Loucy (cell line): ENCODE measurements at regions not wholly inside any gene's neighbourhood (a gene's known extent, or its start where the extent isn't known, plus 50 kb on each side); places are given as distances from the start of the nearest gene placed in this dataset.
"Not testable (repeated sequence)": the region's sequence is repeated elsewhere in the genome, so short reads cannot be mapped to it uniquely, and the experiment has no call there.

ENCODE experiments used
- H2AFZ ChIP-seq: fragments of 200-600 bp; sonication (generic); 2 replicates; pipeline ENCODE4 v1.6.0; 2016; ENCODE audit warnings: antibody characterized with exemption, mild to moderate bottlenecking, low read length, moderate library complexity
- H3F3A ChIP-seq: fragments of 200-600 bp; 2 replicates; pipeline ENCODE4 v1.6.0; 2016; ENCODE audit warnings: antibody characterized with exemption, low read depth, mild to moderate bottlenecking
- H3K27me3 ChIP-seq: fragments of 200-600 bp; sonication (generic); 2 replicates; pipeline ENCODE4 v1.6.1; 2014; ENCODE audit warnings: low read length, mild to moderate bottlenecking; ENCODE audit not compliant: insufficient read depth, poor library complexity, severe bottlenecking
- H3K36me3 ChIP-seq: fragments of 200-600 bp; sonication (generic); 2 replicates; pipeline ENCODE4 v1.6.1; 2016; ENCODE audit warnings: low read length; ENCODE audit not compliant: insufficient read depth
- H3K4me1 ChIP-seq: fragments of 200-600 bp; sonication (generic); 2 replicates; pipeline ENCODE4 v1.5.1; 2014; ENCODE audit warnings: low read length, mild to moderate bottlenecking; ENCODE audit not compliant: insufficient read depth, poor library complexity, severe bottlenecking
- H3K4me2 ChIP-seq: fragments of 200-600 bp; sonication (generic); 2 replicates; pipeline ENCODE4 v1.6.0; 2014; ENCODE audit warnings: antibody characterized with exemption, low read length, low read depth, mild to moderate bottlenecking; ENCODE audit not compliant: poor library complexity, severe bottlenecking
- H3K4me3 ChIP-seq: fragments of 200-600 bp; sonication (generic); 2 replicates; pipeline ENCODE4 v1.5.1; 2014; ENCODE audit warnings: low read length, mild to moderate bottlenecking, mixed read lengths; ENCODE audit not compliant: poor library complexity, severe bottlenecking
- H3K79me2 ChIP-seq: fragments of 200-600 bp; sonication (generic); 2 replicates; pipeline ENCODE4 v1.6.1; 2014; ENCODE audit warnings: low read length; ENCODE audit not compliant: insufficient read depth
- H3K9ac ChIP-seq: fragments of 200-600 bp; sonication (generic); 2 replicates; pipeline ENCODE4 v1.6.0; 2014; ENCODE audit warnings: mild to moderate bottlenecking, low read depth, low read length, moderate library complexity; ENCODE audit not compliant: poor library complexity, severe bottlenecking
- H3K9me2 ChIP-seq: fragments of 200-600 bp; sonication (generic); replicated peaks from 2 replicates; pipeline ENCODE4 v1.6.1; 2016; ENCODE audit warnings: low read depth, low read length, mixed read lengths
- H3K9me3 ChIP-seq: fragments of 200-600 bp; sonication (generic); 2 replicates; pipeline ENCODE4 v1.6.1; 2014; ENCODE audit warnings: mild to moderate bottlenecking, antibody characterized with exemption, low read length, low read depth; ENCODE audit not compliant: insufficient read depth
- H4K20me1 ChIP-seq: fragments of 200-600 bp; sonication (generic); 2 replicates; pipeline ENCODE4 v1.6.0; 2014; ENCODE audit warnings: antibody characterized with exemption, low read length, mild to moderate bottlenecking; ENCODE audit not compliant: insufficient read depth, poor library complexity, severe bottlenecking
- EZH2phosphoT487 ChIP-seq: fragments of 200-600 bp; IDR thresholded peaks from 2 replicates; pipeline ENCODE4 v1.6.1; 2018; ENCODE audit warnings: antibody characterized with exemption, mild to moderate bottlenecking, moderate library complexity, borderline replicate concordance
- TF ChIP-seq, protein P1 (sequence below): fragments of 200-600 bp; sonication (generic); conservative IDR thresholded peaks from 2 replicates; pipeline ENCODE4 v1.5.1; 2014; ENCODE audit warnings: mild to moderate bottlenecking, antibody characterized with exemption, low read length

- no peak overlapping the region for H3K4me2 ChIP-seq
- no peaks in the 10 kb centered on the region for H3K27me3 ChIP-seq
- H3K36me3 ChIP-seq: no peaks in the 10 kb centered on the region
- 0 out of 2 replicates have a peak, but pooled peaks cover 3% of the 10 kb centered on the region for H3K9me3 ChIP-seq
- no peak for TF ChIP-seq EZH2phosphoT487
- TF ChIP-seq, protein P1, sequence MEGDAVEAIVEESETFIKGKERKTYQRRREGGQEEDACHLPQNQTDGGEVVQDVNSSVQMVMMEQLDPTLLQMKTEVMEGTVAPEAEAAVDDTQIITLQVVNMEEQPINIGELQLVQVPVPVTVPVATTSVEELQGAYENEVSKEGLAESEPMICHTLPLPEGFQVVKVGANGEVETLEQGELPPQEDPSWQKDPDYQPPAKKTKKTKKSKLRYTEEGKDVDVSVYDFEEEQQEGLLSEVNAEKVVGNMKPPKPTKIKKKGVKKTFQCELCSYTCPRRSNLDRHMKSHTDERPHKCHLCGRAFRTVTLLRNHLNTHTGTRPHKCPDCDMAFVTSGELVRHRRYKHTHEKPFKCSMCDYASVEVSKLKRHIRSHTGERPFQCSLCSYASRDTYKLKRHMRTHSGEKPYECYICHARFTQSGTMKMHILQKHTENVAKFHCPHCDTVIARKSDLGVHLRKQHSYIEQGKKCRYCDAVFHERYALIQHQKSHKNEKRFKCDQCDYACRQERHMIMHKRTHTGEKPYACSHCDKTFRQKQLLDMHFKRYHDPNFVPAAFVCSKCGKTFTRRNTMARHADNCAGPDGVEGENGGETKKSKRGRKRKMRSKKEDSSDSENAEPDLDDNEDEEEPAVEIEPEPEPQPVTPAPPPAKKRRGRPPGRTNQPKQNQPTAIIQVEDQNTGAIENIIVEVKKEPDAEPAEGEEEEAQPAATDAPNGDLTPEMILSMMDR: no peak
- no peaks in the 10 kb centered on the region for H3K9me2 ChIP-seq
- no peak overlapping the region for H2AFZ ChIP-seq
- H4K20me1 ChIP-seq: no peaks in the 10 kb centered on the region
- H3K4me1 ChIP-seq: no peaks in the 10 kb centered on the region
- H3K9ac ChIP-seq: no peak overlapping the region
- H3K79me2 ChIP-seq: no peaks in the 10 kb centered on the region
- H3F3A ChIP-seq: no peaks in the 10 kb centered on the region
- H3K4me3 ChIP-seq: no peak overlapping the region
Measured at GRCh38 chr1:82059959-82060358, 259.2 kb downstream of the ADGRL2 start.

GRCh38 chr1:82057011-82057410 lies 256.3 kb downstream of the ADGRL2 start:
- no peak overlapping the region for H3K9ac ChIP-seq
- H3K9me2 ChIP-seq: no peaks in the 10 kb centered on the region
- no peaks in the 10 kb centered on the region for H3K9me3 ChIP-seq
- H3K27me3 ChIP-seq: no peaks in the 10 kb centered on the region
- H2AFZ ChIP-seq: no peak overlapping the region
- no peaks in the 10 kb centered on the region for H3K4me1 ChIP-seq
- no peak overlapping the region for H3K4me2 ChIP-seq
- no peaks in the 10 kb centered on the region for H4K20me1 ChIP-seq
- H3K36me3 ChIP-seq: no peaks in the 10 kb centered on the region
- TF ChIP-seq, protein P1: no peak
- TF ChIP-seq EZH2phosphoT487: no peak
- H3K4me3 ChIP-seq: no peak overlapping the region
- no peaks in the 10 kb centered on the region for H3F3A ChIP-seq
- no peaks in the 10 kb centered on the region for H3K79me2 ChIP-seq

DNA sequence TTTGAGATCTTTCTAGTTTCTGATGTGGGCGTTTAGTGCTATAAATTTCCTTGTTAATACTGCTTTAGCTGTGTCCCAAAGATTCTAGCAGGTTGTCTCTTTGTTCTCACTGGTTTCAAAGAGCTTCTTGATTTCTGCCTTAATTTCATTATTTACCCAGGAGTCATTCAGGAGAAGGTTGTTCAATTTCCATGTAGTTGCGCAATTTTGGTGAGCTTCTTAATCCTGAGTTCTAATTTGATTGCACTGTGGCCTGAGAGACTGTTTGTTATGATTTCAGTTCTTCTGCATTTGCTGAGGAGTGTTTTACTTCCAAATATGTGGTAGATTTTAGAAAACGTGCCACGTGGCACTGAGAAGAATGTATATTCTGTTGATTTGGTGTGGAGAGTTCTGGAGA lies 254.6 kb downstream of the ADGRL2 start:
- H3K4me1 ChIP-seq, H3K9me2 ChIP-seq, H3K79me2 ChIP-seq, H3K36me3 ChIP-seq, H3K27me3 ChIP-seq, H4K20me1 ChIP-seq, H2AFZ ChIP-seq, H3F3A ChIP-seq, H3K9ac ChIP-seq, H3K4me2 ChIP-seq, H3K4me3 ChIP-seq, H3K9me3 ChIP-seq: not testable (repeated sequence)

DNA sequence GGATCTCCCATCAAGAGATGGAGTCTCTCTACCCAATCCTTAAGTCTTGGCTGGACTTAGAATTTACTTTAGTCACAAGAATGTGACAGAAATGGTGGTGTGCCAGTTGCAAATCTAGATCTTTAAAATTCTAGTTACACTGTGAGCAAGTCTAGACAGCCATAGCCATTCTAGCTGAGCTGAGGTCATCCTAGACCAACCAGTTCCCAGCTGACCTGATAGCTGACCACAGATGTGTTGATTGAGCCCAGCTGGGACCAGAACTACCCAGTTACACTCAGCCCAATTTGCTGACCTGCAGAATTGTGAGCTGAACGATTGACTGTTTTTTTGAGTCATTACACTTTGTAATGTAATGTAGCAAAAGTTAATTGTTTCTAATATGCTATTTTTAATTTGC lies 251.8 kb downstream of the ADGRL2 start:
- no peak overlapping the region for H3K9ac ChIP-seq
- H4K20me1 ChIP-seq: no peaks in the 10 kb centered on the region
- no peaks in the 10 kb centered on the region for H3K4me1 ChIP-seq
- H3K79me2 ChIP-seq: no peaks in the 10 kb centered on the region
- no peak overlapping the region for H3K4me3 ChIP-seq
- no peak overlapping the region for H2AFZ ChIP-seq
- H3K27me3 ChIP-seq: no peaks in the 10 kb centered on the region
- no peak for TF ChIP-seq EZH2phosphoT487
- TF ChIP-seq, protein P1: no peak
- no peaks in the 10 kb centered on the region for H3K36me3 ChIP-seq
- H3F3A ChIP-seq: no peaks in the 10 kb centered on the region
- no peaks in the 10 kb centered on the region for H3K9me2 ChIP-seq
- H3K9me3 ChIP-seq: no peaks in the 10 kb centered on the region
- no peak overlapping the region for H3K4me2 ChIP-seq
